Osteocyte (in vitro differentiated cells): ENCODE measurements at regions not wholly inside any gene's neighbourhood (a gene's known extent, or its start where the extent isn't known, plus 50 kb on each side); places are given as distances from the start of the nearest gene placed in this dataset.

Experiments used
- DNase-seq: peaks from one replicate; pipeline ENCODE4 v3.0.0; 2021; ENCODE audit warnings: mixed read lengths; ENCODE audit not compliant: unreplicated experiment; ENCODE audit errors: extremely low spot score
- H3K27ac Mint-ChIP-seq: one replicate; pipeline ENCODE4 v1.8.0; 2021; ENCODE audit warnings: mild to moderate bottlenecking, mixed read lengths; ENCODE audit not compliant: unreplicated experiment
- H3K27me3 Mint-ChIP-seq: one replicate; pipeline ENCODE4 v1.8.0; 2021; ENCODE audit warnings: mixed read lengths; ENCODE audit not compliant: unreplicated experiment
- H3K36me3 Mint-ChIP-seq: one replicate; pipeline ENCODE4 v1.8.0; 2021; ENCODE audit warnings: mixed read lengths; ENCODE audit not compliant: unreplicated experiment
- H3K4me1 Mint-ChIP-seq: one replicate; pipeline ENCODE4 v1.8.0; 2021; ENCODE audit warnings: mixed read lengths; ENCODE audit not compliant: unreplicated experiment
- H3K4me3 Mint-ChIP-seq: one replicate; pipeline ENCODE4 v1.8.0; 2021; ENCODE audit warnings: mild to moderate bottlenecking, moderate library complexity, mixed read lengths; ENCODE audit not compliant: unreplicated experiment
- H3K9me3 Mint-ChIP-seq: one replicate; pipeline ENCODE4 v1.8.0; 2021; ENCODE audit warnings: mixed read lengths; ENCODE audit not compliant: unreplicated experiment
- TF ChIP-seq, protein P1 (sequence below): fragments of 200-600 bp; sonication (generic); IDR thresholded peaks from 2 replicates; pipeline ENCODE4 v1.5.0; 2021; ENCODE audit warnings: antibody characterized with exemption, mild to moderate bottlenecking, moderate library complexity

DNA sequence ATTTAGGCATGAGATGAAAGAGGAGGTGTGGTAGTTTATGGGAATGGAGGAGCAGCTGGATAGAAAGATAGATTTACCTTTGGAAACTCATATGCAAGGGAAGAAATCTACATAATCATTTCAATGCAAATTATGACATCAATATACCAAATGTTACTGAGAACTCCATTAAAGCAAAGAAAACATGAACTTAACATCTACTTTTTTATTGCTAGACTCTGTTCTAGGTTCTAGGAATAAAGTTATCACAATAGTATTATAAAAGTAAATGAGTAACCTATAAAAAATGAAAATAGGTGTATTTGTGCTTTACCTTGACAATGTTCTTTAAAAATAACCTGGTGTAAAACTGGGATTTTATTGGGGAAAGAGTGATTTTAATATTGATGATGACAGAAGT lies 221.6 kb upstream of the SLIT2 start:
- Mint-ChIP-seq H3K27ac (no peak overlapping the region), H3K9me3 (peaks cover 23% of the 10 kb centered on the region), H3K36me3 (no peaks in the 10 kb centered on the region)

DNA sequence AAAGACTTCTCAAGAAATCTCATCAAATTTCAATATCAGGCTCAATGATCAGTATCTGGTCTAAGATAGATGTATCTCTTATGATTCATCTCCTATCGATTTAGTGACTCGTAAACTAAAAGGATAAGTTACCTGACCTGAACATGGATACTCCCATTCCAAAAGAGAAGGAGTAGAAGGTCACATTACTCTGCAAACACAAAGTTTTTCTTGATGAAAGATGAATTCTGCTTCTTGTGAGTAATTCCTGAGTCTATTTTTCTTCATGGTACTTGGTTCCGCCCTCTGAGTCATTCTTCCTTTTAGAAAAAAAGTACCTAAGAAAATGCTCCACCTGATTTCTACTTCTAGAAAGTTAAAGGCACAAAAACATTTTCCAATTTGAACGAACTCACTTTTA lies 223.1 kb upstream of the SLIT2 start:
- Mint-ChIP-seq H3K27me3 (no peaks in the 10 kb centered on the region), H3K4me1 (peaks cover 14% of the 10 kb centered on the region), H3K4me3 (no peak overlapping the region), H3K36me3 (no peaks in the 10 kb centered on the region), H3K27ac (peak overlapping the region; percentile 11), H3K9me3 (peaks cover 15% of the 10 kb centered on the region)
- TF ChIP-seq, protein P1, sequence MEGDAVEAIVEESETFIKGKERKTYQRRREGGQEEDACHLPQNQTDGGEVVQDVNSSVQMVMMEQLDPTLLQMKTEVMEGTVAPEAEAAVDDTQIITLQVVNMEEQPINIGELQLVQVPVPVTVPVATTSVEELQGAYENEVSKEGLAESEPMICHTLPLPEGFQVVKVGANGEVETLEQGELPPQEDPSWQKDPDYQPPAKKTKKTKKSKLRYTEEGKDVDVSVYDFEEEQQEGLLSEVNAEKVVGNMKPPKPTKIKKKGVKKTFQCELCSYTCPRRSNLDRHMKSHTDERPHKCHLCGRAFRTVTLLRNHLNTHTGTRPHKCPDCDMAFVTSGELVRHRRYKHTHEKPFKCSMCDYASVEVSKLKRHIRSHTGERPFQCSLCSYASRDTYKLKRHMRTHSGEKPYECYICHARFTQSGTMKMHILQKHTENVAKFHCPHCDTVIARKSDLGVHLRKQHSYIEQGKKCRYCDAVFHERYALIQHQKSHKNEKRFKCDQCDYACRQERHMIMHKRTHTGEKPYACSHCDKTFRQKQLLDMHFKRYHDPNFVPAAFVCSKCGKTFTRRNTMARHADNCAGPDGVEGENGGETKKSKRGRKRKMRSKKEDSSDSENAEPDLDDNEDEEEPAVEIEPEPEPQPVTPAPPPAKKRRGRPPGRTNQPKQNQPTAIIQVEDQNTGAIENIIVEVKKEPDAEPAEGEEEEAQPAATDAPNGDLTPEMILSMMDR = no peak
- no peak for DNase-seq

More for the DNA sequence above, 221.6 kb upstream of the SLIT2 start:
- H3K4me1 Mint-ChIP-seq = peaks cover 14% of the 10 kb centered on the region
- TF ChIP-seq, protein P1 = no peak
- no peaks in the 10 kb centered on the region for H3K27me3 Mint-ChIP-seq
- no peak overlapping the region for H3K4me3 Mint-ChIP-seq
- DNase-seq = no peak

DNA sequence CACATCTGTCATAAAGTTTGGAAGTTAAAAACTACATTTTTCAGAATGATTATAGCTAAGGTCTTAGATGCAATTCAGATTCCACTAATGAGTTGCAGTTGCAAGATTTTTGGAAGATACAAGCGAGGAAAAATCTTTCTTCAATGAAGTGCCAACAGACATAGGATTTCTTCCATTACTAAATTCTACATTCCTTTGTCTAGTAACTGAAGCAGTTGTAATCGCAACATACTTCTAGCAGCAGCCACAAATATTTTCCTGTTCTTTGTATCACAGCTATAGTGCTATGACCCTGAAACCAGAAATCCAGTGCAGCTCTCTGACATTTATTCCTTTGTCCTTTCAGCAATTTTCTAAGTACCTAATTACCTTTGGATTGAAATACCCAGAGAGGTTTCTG lies 225.2 kb upstream of the SLIT2 start:
- Mint-ChIP-seq H3K36me3 (no peaks in the 10 kb centered on the region), H3K9me3 (peaks cover 6% of the 10 kb centered on the region), H3K27ac (no peak overlapping the region), H3K4me3 (no peak overlapping the region), H3K4me1 (peaks cover 14% of the 10 kb centered on the region), H3K27me3 (no peaks in the 10 kb centered on the region)
- DNase-seq = no peak
- TF ChIP-seq, protein P1 = no peak

DNA sequence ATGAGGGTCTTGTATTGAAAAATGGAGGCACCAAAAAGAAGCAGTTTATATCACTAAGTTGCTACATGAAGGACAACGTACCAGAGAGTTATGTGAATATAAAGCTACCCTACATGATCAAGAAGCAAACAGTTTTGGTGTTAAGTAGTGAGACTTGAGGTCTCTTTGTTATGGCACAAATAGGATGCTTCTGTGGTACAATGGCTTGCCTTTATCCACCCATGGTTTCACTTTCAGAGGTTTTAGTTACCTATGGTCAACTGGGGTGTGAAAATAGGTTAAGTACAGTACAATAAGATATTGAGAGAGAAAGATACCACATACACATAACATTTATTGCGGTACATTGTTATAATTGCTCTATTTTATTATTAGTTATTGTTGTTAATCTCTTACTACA lies 229.2 kb upstream of the SLIT2 start:
- TF ChIP-seq, protein P1 = no peak
- Mint-ChIP-seq H3K4me3 (no peak overlapping the region), H3K27ac (no peak overlapping the region), H3K36me3 (no peaks in the 10 kb centered on the region), H3K4me1 (peaks cover 13% of the 10 kb centered on the region), H3K27me3 (no peaks in the 10 kb centered on the region), H3K9me3 (peaks cover 4% of the 10 kb centered on the region)
- no peak for DNase-seq

DNA sequence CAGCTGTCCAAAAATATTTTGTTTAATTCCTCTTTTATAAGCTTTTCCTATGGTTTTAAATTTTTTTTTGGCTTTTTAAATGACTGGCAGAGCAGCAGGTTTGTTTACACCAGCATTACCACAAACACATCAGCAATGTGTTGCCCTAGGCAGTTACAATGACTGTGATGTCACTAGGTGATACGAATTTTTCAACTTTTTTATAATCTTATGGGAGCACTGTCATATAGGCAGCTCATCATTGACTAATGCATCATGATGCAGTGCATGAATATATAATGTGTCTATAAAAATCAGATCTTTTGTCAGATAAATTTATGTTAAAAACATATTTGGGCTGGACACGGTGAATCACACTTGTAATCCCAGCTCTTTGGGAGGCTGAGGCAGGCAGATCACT lies 231.6 kb upstream of the SLIT2 start:
- Mint-ChIP-seq H3K4me3 (no peak overlapping the region), H3K27me3 (no peaks in the 10 kb centered on the region), H3K4me1 (peaks cover 28% of the 10 kb centered on the region), H3K27ac (no peak overlapping the region), H3K9me3 (peaks cover 4% of the 10 kb centered on the region), H3K36me3 (no peaks in the 10 kb centered on the region)
- TF ChIP-seq, protein P1 = no peak
- DNase-seq = no peak
